ENCODE measurements at regions not wholly inside any gene's neighbourhood (a gene's known extent, or its start where the extent isn't known, plus 50 kb on each side); places are given as distances from the start of the nearest gene placed in this dataset.

DNA sequence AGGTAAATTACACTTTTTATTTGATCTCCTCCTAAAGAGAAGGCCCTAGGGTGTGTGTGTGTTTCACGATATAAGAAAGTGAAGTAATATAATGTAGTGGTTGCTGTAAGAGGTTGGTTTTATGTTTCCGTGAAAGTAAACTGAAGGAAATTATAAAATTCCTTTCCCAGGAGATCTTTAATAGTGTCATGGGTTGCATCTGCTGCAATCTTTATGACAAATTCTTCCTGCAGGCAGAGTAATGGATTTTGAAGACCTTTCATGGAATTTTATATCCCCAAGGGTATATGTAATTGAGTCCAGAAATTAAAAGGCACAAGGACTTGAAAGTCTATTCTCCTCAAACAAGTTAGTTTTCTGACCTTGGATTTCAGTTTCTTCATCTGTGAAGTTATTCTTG, 538.6 kb downstream of the ANKRD50 start:
- TF ChIP-seq GATA3 (IDR thresholded peaks at IDR 0.05; ENCODE audit: low read depth, low read length), result no peak
- no peak for TF ChIP-seq GATA2 (IDR thresholded peaks at IDR 0.05; ENCODE audit: low read depth, low read length)

All from SH-SY5Y (cell line).